ENCODE measurements at regions not wholly inside any gene's neighbourhood (a gene's known extent, or its start where the extent isn't known, plus 50 kb on each side); places are given as distances from the start of the nearest gene placed in this dataset.
"Not testable (repeated sequence)": the region's sequence is repeated elsewhere in the genome, so short reads cannot be mapped to it uniquely, and the experiment has no call there.

DNA sequence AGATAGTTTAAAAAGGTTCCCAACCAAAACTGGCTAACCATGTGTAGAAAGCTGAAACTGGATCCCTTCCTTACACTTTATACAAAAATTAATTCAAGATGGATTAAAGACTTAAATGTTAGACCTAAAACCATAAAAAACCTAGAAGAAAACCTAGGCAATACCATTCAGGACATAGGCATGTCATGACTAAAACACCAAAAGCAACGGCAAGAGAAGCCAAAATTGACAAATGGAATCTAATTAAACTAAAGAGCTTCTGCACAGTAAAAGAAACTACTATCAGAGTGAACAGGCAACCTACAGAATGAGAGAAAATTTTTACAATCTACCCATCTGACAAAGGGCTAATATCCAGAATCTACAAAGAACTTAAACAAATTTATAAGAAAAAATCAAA, 379.1 kb upstream of the PIK3R1 start:
- TF ChIP-seq, protein P1, sequence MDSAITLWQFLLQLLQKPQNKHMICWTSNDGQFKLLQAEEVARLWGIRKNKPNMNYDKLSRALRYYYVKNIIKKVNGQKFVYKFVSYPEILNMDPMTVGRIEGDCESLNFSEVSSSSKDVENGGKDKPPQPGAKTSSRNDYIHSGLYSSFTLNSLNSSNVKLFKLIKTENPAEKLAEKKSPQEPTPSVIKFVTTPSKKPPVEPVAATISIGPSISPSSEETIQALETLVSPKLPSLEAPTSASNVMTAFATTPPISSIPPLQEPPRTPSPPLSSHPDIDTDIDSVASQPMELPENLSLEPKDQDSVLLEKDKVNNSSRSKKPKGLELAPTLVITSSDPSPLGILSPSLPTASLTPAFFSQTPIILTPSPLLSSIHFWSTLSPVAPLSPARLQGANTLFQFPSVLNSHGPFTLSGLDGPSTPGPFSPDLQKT (IDR thresholded peaks at IDR 0.05; ENCODE audit: borderline replicate concordance, low read depth, low read length), result not testable (repeated sequence)
- TF ChIP-seq ZEB2, ZNF544, ZNF174 (tag by site-specific recombination; IDR thresholded peaks at IDR 0.05): not testable (repeated sequence)
- TF ChIP-seq, protein P2, sequence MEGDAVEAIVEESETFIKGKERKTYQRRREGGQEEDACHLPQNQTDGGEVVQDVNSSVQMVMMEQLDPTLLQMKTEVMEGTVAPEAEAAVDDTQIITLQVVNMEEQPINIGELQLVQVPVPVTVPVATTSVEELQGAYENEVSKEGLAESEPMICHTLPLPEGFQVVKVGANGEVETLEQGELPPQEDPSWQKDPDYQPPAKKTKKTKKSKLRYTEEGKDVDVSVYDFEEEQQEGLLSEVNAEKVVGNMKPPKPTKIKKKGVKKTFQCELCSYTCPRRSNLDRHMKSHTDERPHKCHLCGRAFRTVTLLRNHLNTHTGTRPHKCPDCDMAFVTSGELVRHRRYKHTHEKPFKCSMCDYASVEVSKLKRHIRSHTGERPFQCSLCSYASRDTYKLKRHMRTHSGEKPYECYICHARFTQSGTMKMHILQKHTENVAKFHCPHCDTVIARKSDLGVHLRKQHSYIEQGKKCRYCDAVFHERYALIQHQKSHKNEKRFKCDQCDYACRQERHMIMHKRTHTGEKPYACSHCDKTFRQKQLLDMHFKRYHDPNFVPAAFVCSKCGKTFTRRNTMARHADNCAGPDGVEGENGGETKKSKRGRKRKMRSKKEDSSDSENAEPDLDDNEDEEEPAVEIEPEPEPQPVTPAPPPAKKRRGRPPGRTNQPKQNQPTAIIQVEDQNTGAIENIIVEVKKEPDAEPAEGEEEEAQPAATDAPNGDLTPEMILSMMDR (tag by site-specific recombination; IDR thresholded peaks at IDR 0.05), result not testable (repeated sequence)
- TF ChIP-seq, protein P3, sequence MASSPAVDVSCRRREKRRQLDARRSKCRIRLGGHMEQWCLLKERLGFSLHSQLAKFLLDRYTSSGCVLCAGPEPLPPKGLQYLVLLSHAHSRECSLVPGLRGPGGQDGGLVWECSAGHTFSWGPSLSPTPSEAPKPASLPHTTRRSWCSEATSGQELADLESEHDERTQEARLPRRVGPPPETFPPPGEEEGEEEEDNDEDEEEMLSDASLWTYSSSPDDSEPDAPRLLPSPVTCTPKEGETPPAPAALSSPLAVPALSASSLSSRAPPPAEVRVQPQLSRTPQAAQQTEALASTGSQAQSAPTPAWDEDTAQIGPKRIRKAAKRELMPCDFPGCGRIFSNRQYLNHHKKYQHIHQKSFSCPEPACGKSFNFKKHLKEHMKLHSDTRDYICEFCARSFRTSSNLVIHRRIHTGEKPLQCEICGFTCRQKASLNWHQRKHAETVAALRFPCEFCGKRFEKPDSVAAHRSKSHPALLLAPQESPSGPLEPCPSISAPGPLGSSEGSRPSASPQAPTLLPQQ (tag by site-specific recombination; IDR thresholded peaks at IDR 0.05), result not testable (repeated sequence)
- TF ChIP-seq, protein P4, sequence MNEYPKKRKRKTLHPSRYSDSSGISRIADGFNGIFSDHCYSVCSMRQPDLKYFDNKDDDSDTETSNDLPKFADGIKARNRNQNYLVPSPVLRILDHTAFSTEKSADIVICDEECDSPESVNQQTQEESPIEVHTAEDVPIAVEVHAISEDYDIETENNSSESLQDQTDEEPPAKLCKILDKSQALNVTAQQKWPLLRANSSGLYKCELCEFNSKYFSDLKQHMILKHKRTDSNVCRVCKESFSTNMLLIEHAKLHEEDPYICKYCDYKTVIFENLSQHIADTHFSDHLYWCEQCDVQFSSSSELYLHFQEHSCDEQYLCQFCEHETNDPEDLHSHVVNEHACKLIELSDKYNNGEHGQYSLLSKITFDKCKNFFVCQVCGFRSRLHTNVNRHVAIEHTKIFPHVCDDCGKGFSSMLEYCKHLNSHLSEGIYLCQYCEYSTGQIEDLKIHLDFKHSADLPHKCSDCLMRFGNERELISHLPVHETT (tag by site-specific recombination; IDR thresholded peaks at IDR 0.05), result not testable (repeated sequence)

Data from HEK293 (cell line).